ENCODE measurements at regions not wholly inside any gene's neighbourhood (a gene's known extent, or its start where the extent isn't known, plus 50 kb on each side); places are given as distances from the start of the nearest gene placed in this dataset.

DNA sequence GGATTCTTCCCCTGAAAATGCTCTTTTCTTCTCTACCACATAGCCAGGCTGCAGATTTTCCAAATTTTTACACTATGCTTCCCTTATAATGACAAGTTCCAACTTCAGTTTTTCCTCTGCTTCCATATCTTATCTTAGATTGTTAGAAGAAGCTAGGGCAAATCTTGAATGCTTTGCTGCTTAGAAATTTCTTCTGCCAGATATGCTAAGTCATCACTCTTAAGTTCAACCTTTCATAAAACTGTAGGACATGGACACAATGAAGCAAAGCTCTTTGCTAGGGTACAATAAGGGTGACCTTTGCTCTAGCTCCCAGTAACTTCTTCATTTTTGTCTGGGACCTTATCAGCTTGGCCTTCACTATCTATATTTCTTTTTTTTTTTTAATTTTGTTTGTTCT is 88.7 kb downstream of the NXNL2 start:
- Histone ChIP-seq H3K4ac (replicated peaks; ENCODE audit: insufficient read length, low read depth, low read length) (no peak overlapping the region), H3K36me3 (ENCODE audit: control insufficient read depth in 2 of 4, insufficient read depth in 4 of 4, low read length in 3 of 4) (no peaks in the 10 kb centered on the region), H3K27ac (ENCODE audit: low read depth, low read length) (no peak overlapping the region), H3K56ac (replicated peaks; ENCODE audit: insufficient read length, low read depth, low read length) (no peak overlapping the region), H3K9me3 (ENCODE audit: insufficient read depth in 2 of 2, low read depth in 1 of 2, low read length in 1 of 2) (peaks cover 7 to 8% of the 10 kb centered on the region in 2 experiments; a peak in 3 of 4 replicates), H3K14ac (ENCODE audit: insufficient read length) (no peak overlapping the region), H3K23ac (ENCODE audit: insufficient read length) (no peak overlapping the region), H3K79me2 (ENCODE audit: control insufficient read depth in 1 of 2, insufficient read depth in 2 of 2, low read length in 2 of 2) (no peaks in the 10 kb centered on the region), H4K5ac (ENCODE audit: insufficient read length, low read depth, low read length) (no peak overlapping the region), H2AFZ (ENCODE audit: low read length) (no peak overlapping the region), H3K18ac (ENCODE audit: extremely low read depth, low read length) (no peak overlapping the region), H3K79me1 (ENCODE audit: low read depth, low read length) (no peaks in the 10 kb centered on the region), H2BK20ac (ENCODE audit: low read length) (no peak overlapping the region), H3K23me2 (ENCODE audit: low read depth, low read length) (no peaks in the 10 kb centered on the region), H2BK12ac (ENCODE audit: low read depth, low read length) (no peak overlapping the region), H3K4me2 (ENCODE audit: insufficient read depth in 1 of 2, low read depth in 2 of 2, low read length in 2 of 2) (no peak overlapping the region), H4K91ac (replicated peaks; ENCODE audit: insufficient read length, low read length) (no peak overlapping the region), H4K20me1 (replicated peaks in 1 of 2; ENCODE audit: control insufficient read depth in 1 of 2, insufficient read depth in 2 of 2, low read length in 2 of 2) (no peaks in the 10 kb centered on the region), H3K27me3 (replicated peaks in 1 of 4; ENCODE audit: control insufficient read depth in 3 of 4, extremely low read depth in 1 of 4, insufficient read depth in 3 of 4, low read length in 3 of 4) (no peaks in the 10 kb centered on the region), H2BK5ac (ENCODE audit: low read depth, low read length) (no peak overlapping the region), H3K4me3 (ENCODE audit: extremely low read depth in 1 of 4, insufficient read depth in 2 of 4, low read depth in 3 of 4, low read length in 4 of 4) (no peak overlapping the region), H2BK120ac (replicated peaks; ENCODE audit: low read depth, low read length) (no peak overlapping the region), H4K8ac (ENCODE audit: extremely low read depth, insufficient read depth, low read length) (no peak overlapping the region), H3K9ac (replicated peaks in 1 of 4; ENCODE audit: extremely low read depth in 1 of 4, low read depth in 3 of 4, low read length in 3 of 4) (no peak overlapping the region), H2AK5ac (ENCODE audit: low read depth, low read length) (no peak overlapping the region), H3K4me1 (replicated peaks in 1 of 4; ENCODE audit: control insufficient read depth in 3 of 4, insufficient read depth in 4 of 4, low read length in 3 of 4) (no peaks in the 10 kb centered on the region), H2BK15ac (ENCODE audit: low read length) (no peak overlapping the region)
- ChIA-PET POLR2A (ENCODE audit: partially characterized antibody) (no interaction called here), CTCF (ENCODE audit: partially characterized antibody) (interaction anchor here (0.9 to 1.0 kb wide), 3 partner anchors 9 to 612 kb away, joined by 3 to 4 read pairs (median 4); no protein-coding TSS in a partner anchor)
- FAIRE-seq (no peak), DNase-seq (ENCODE audit: low read depth in 1 of 2, low spot score in 2 of 2) (no peak)
- TF ChIP-seq BACH1 (IDR thresholded peaks at IDR 0.05; ENCODE audit: low read length) (no peak), RFX5 (IDR thresholded peaks at IDR 0.05; ENCODE audit: borderline replicate concordance, low read depth, low read length) (no peak), BCL11A (IDR thresholded peaks at IDR 0.05; ENCODE audit: low read depth in 2 of 2, low read length in 2 of 2) (no peak), CTCF (IDR thresholded peaks at IDR 0.05; ENCODE audit: control extremely low read depth in 1 of 3, insufficient read depth in 1 of 3, low read depth in 1 of 3, low read length in 3 of 3) (no peak), SIRT6 (IDR thresholded peaks at IDR 0.05; ENCODE audit: low read length) (no peak), KDM1A (IDR thresholded peaks at IDR 0.05; ENCODE audit: borderline replicate concordance, low read length) (no peak), RXRA (IDR thresholded peaks at IDR 0.05; ENCODE audit: insufficient read depth, low read depth, low read length) (no peak), CREB1 (IDR thresholded peaks at IDR 0.05) (no peak), RAD21 (IDR thresholded peaks at IDR 0.05 in 1 of 2, conservative IDR thresholded peaks at IDR 0.05 in 1 of 2; ENCODE audit: low read depth in 2 of 2, low read length in 2 of 2) (no peak)
- TF ChIP-seq, protein P1, sequence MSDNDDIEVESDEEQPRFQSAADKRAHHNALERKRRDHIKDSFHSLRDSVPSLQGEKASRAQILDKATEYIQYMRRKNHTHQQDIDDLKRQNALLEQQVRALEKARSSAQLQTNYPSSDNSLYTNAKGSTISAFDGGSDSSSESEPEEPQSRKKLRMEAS (IDR thresholded peaks at IDR 0.05) = no peak

All from H1 (cell line).